HCT116 (cell line): ENCODE measurements at regions not wholly inside any gene's neighbourhood (a gene's known extent, or its start where the extent isn't known, plus 50 kb on each side); places are given as distances from the start of the nearest gene placed in this dataset.

Source experiments
- ATAC-seq: fragments of 200-7000 bp; cut with Tn5 transposase; 2 replicates; pipeline ENCODE4 v1.9.1; 2020; ENCODE audit warnings: mild to moderate bottlenecking, moderate library complexity
- BruUV-seq: library from RNA; stranded (reverse); fragments of 400-500 nt; replicated peaks from 2 replicates; lab custom pipeline; 2021; lab: Mats Ljungman, UMichigan
- CTCF ChIA-PET: fragments of 300-600 bp; sonication (Branson Sonifier 250); formaldehyde crosslinking; loops from one replicate; lab custom pipeline; 2021; ENCODE audit warnings: antibody characterized with exemption; lab: Charles Lee
- POLR2A ChIA-PET: fragments of 300-600, 350-600 bp; sonication (Branson Sonifier 250); formaldehyde crosslinking; loops from one replicate; lab custom pipeline; 2021; ENCODE audit warnings: antibody characterized with exemption; lab: Charles Lee
- RAD21 ChIA-PET, 2 experiments: fragments of 300-600 bp; sonication (Branson Sonifier 250); formaldehyde crosslinking; loops; one replicate each; lab custom pipeline; 2023; ENCODE audit warnings: low total read pairs in 2 of 2; ENCODE audit not compliant: uncharacterized antibody in 2 of 2, unreplicated experiment in 2 of 2, low non-redundant PET in 1 of 2; lab: Charles Lee
- DNase-seq: peaks from one replicate; pipeline ENCODE4 v3.0.0-alpha.2; 2010; ENCODE audit warnings: low read depth, low spot score
- H2AFZ ChIP-seq: fragments of 200-600 bp; shearing (Covaris generic), sonication (generic); 2 replicates; pipeline ENCODE4 v1.6.1; 2017; ENCODE audit warnings: low read depth, mixed run types, mixed read lengths, antibody characterized with exemption, low read length; ENCODE audit not compliant: poor library complexity, severe bottlenecking
- H3K27ac ChIP-seq: 2 replicates; pipeline ENCODE4 v1.5.1; 2012; ENCODE audit warnings: low read depth, low read length
- H3K27me3 ChIP-seq: fragments of 200-600 bp; sonication (generic); 2 replicates; pipeline ENCODE4 v1.6.1; 2016; ENCODE audit warnings: mixed run types, low read length, mixed read lengths; ENCODE audit not compliant: insufficient read depth
- H3K36me3 ChIP-seq, 2 experiments: fragments of 200-500 bp in 1 of 2; fragments of 200-600 bp in 1 of 2; sonication (Bioruptor generic) in 1 of 2; sonication (generic) in 1 of 2; 2 replicates each; pipeline versions ENCODE4 v1.5.1 to v1.6.1; 2014 to 2016; ENCODE audit warnings: low read length in 2 of 2, inconsistent platforms in 1 of 2, mixed read lengths in 1 of 2, mixed run types in 1 of 2; ENCODE audit not compliant: insufficient read depth in 2 of 2, control insufficient read depth in 1 of 2
- H3K4me1 ChIP-seq, 2 experiments: fragments of 200-600 bp in 1 of 2; sonication (generic) in 1 of 2; 2 replicates each; pipeline versions ENCODE4 v1.5.1 to v1.6.1; 2012 to 2017; ENCODE audit warnings: low read length in 2 of 2, inconsistent platforms in 1 of 2, mild to moderate bottlenecking in 1 of 2, mixed read lengths in 1 of 2, mixed run types in 1 of 2, moderate library complexity in 1 of 2; ENCODE audit not compliant: insufficient read depth in 2 of 2, control insufficient read depth in 1 of 2
- H3K4me2 ChIP-seq: fragments of 200-600 bp; sonication (generic); 2 replicates; pipeline ENCODE4 v1.6.1; 2017; ENCODE audit warnings: mixed run types, low read length, mixed read lengths
- H3K4me3 ChIP-seq, 2 experiments: fragments of 200-600 bp in 1 of 2; sonication (generic) in 1 of 2; replicated peaks in 1 of 2; 2 replicates each; pipeline ENCODE4 v1.5.1; 2011 to 2016; ENCODE audit warnings: low read length in 2 of 2, control low read depth in 1 of 2, low read depth in 1 of 2, mild to moderate bottlenecking in 1 of 2, mixed read lengths in 1 of 2, mixed run types in 1 of 2
- H3K79me2 ChIP-seq: fragments of 200-600 bp; sonication (generic); 2 replicates; pipeline ENCODE4 v1.6.1; 2017; ENCODE audit warnings: mild to moderate bottlenecking, mixed run types, low read length, moderate library complexity, mixed read lengths; ENCODE audit not compliant: insufficient read depth
- H3K9ac ChIP-seq: fragments of 200-600 bp; sonication (generic); 2 replicates; pipeline ENCODE4 v1.6.1; 2016; ENCODE audit warnings: low read length, mixed read lengths
- H3K9me2 ChIP-seq: fragments of 200-600 bp; sonication (generic), shearing (Covaris generic); 2 replicates; pipeline ENCODE4 v1.6.1; 2017; ENCODE audit warnings: mixed run types, mild to moderate bottlenecking, moderate library complexity; ENCODE audit not compliant: insufficient read depth
- H3K9me3 ChIP-seq, 2 experiments: fragments of 200-500 bp in 1 of 2; fragments of 200-600 bp in 1 of 2; sonication (Bioruptor generic) in 1 of 2; sonication (generic) in 1 of 2; 2 replicates each; pipeline ENCODE4 v1.6.1; 2014 to 2017; ENCODE audit warnings: low read length in 2 of 2, mixed read lengths in 2 of 2, inconsistent platforms in 1 of 2, low read depth in 1 of 2, mild to moderate bottlenecking in 1 of 2, mixed run types in 1 of 2, moderate library complexity in 1 of 2; ENCODE audit not compliant: control insufficient read depth in 1 of 2, insufficient read depth in 1 of 2
- H4K20me1 ChIP-seq: fragments of 200-600 bp; sonication (generic), shearing (Covaris generic); 2 replicates; pipeline ENCODE4 v1.6.1; 2017; ENCODE audit warnings: mixed run types, mild to moderate bottlenecking, moderate library complexity; ENCODE audit not compliant: insufficient read depth
- CBX3 ChIP-seq: IDR thresholded peaks from 2 replicates; pipeline ENCODE4 v1.6.1; 2012; ENCODE audit warnings: low read depth
- CEBPB ChIP-seq: IDR thresholded peaks from 2 replicates; pipeline ENCODE4 v1.6.1; 2012; ENCODE audit warnings: low read depth
- ELF1 ChIP-seq: IDR thresholded peaks from 2 replicates; pipeline ENCODE4 v1.6.1; 2012; ENCODE audit warnings: low read depth, borderline replicate concordance
- EZH2 ChIP-seq: fragments of 200-600 bp; sonication (generic); IDR thresholded peaks from 2 replicates; pipeline ENCODE4 v1.6.1; 2017; ENCODE audit warnings: antibody characterized with exemption, mixed run types
- EZH2phosphoT487 ChIP-seq: fragments of 200-600 bp; IDR thresholded peaks from 2 replicates; pipeline ENCODE4 v1.6.1; 2018; ENCODE audit warnings: antibody characterized with exemption, borderline replicate concordance
- FOSL1 ChIP-seq: IDR thresholded peaks from 2 replicates; pipeline ENCODE4 v1.6.1; 2012; ENCODE audit warnings: low read depth
- POLR2A ChIP-seq: IDR thresholded peaks from 2 replicates; pipeline ENCODE4 v1.7.0; 2011; ENCODE audit warnings: borderline replicate concordance; ENCODE audit not compliant: insufficient read depth, insufficient read length; ENCODE audit errors: extremely low read depth
- POLR2AphosphoS5 ChIP-seq: IDR thresholded peaks from 2 replicates; pipeline ENCODE4 v1.6.1; 2011; ENCODE audit warnings: mild to moderate bottlenecking, low read depth, low read length, moderate library complexity
- RAD21 ChIP-seq: IDR thresholded peaks from 2 replicates; pipeline ENCODE4 v1.6.1; 2012; ENCODE audit warnings: low read depth, mild to moderate bottlenecking
- SIN3A ChIP-seq: IDR thresholded peaks from 2 replicates; pipeline ENCODE4 v1.6.1; 2012; ENCODE audit warnings: low read depth
- ZNF274 ChIP-seq: fragments of 200-500 bp; sonication (Bioruptor generic); IDR thresholded peaks from 2 replicates; pipeline ENCODE4 v1.6.1; 2014; ENCODE audit warnings: mild to moderate bottlenecking, low read depth, low read length, inconsistent platforms
- intact Hi-C: fragments of 100-400 bp; cut with micrococcal nuclease; formaldehyde crosslinking; loops from 2 replicates; pipeline ENCODE4 v1.10.0; 2022
- TF ChIP-seq, protein P1 (sequence below), 3 experiments: fragments of 200-600 bp in 1 of 3; sonication (generic) in 1 of 3; IDR thresholded peaks in 2 of 3; conservative IDR thresholded peaks in 1 of 3; 2 replicates each; pipeline ENCODE4 v1.5.1; 2012 to 2017; ENCODE audit warnings: low read depth in 2 of 3, low read length in 2 of 3, antibody characterized with exemption in 1 of 3, borderline replicate concordance in 1 of 3, control low read depth in 1 of 3, mild to moderate bottlenecking in 1 of 3, mixed read lengths in 1 of 3, mixed run types in 1 of 3, moderate library complexity in 1 of 3; ENCODE audit not compliant: insufficient read depth in 1 of 3
- TF ChIP-seq, protein P2 (sequence below): IDR thresholded peaks from 2 replicates; pipeline ENCODE4 v1.6.1; 2012; ENCODE audit warnings: low read depth
- TF ChIP-seq, protein P3 (sequence below): IDR thresholded peaks from 2 replicates; pipeline ENCODE4 v1.6.1; 2012

DNA sequence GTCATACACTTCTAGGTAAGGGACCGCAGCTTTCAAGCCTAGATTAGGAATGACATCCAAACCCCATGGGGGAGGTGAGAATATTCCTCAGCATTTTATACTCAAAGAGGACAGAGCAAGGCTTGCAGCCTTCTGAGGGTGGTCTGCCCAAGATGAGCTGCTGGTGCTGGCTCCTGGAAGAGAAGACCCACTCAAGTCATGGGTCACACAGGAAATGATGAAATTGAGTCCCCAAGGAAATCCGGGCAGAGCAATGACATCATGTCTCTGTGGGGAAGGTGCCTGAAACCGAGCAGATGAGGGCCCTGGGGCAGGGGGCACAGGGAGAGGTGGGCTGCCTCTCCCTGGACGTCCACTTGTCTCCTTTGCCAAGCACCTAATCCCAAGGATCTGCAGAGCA is 468.7 kb downstream of the TSHZ3 start (continued):
- TF ChIP-seq, protein P1, sequence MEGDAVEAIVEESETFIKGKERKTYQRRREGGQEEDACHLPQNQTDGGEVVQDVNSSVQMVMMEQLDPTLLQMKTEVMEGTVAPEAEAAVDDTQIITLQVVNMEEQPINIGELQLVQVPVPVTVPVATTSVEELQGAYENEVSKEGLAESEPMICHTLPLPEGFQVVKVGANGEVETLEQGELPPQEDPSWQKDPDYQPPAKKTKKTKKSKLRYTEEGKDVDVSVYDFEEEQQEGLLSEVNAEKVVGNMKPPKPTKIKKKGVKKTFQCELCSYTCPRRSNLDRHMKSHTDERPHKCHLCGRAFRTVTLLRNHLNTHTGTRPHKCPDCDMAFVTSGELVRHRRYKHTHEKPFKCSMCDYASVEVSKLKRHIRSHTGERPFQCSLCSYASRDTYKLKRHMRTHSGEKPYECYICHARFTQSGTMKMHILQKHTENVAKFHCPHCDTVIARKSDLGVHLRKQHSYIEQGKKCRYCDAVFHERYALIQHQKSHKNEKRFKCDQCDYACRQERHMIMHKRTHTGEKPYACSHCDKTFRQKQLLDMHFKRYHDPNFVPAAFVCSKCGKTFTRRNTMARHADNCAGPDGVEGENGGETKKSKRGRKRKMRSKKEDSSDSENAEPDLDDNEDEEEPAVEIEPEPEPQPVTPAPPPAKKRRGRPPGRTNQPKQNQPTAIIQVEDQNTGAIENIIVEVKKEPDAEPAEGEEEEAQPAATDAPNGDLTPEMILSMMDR (IDR thresholded peaks at IDR 0.05 in 2 of 3, conservative IDR thresholded peaks at IDR 0.05 in 1 of 3; ENCODE audit: borderline replicate concordance in 1 of 3, insufficient read depth in 1 of 3, low read depth in 2 of 3, low read length in 2 of 3): no peak
- TF ChIP-seq ELF1 (no peak), SIN3A (no peak), ZNF274 (no peak), RAD21 (no peak)

DNA sequence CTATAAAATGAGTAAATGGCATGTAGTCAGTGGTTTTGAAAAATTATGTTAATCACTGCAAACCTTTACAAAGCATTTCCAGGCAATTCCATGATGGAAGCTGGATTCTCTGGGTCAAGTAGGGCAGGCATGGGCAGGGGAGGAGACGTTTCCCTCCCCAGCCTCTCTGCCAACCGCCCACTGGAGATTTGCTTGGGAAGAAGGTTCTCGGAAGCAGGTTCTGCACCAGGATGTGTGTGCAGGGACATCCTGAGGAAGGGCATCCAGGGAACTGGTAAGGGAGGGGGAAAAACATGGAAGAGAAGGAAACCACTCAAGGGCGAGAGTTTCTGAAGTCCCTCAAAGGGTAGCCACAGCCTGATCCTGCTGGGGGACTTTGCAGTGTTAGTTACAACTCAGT is 469.1 kb downstream of the TSHZ3 start:
- H3K36me3 ChIP-seq: no peaks in the 10 kb centered on the region
- no TSS peak for BruUV-seq
- POLR2A ChIA-PET: no interaction called here
- H3K4me1 ChIP-seq: no peaks in the 10 kb centered on the region
- H3K9me3 ChIP-seq: peaks cover 7 to 44% of the 10 kb centered on the region in 2 experiments; a peak in 2 of 4 replicates
- intact Hi-C loops: no loop called here
- TF ChIP-seq POLR2AphosphoS5: no peak
- no peak for TF ChIP-seq CBX3
- no peak for TF ChIP-seq SIN3A
- TF ChIP-seq CEBPB: no peak
- TF ChIP-seq POLR2A: no peak
- TF ChIP-seq EZH2: no peak
- TF ChIP-seq, protein P2, sequence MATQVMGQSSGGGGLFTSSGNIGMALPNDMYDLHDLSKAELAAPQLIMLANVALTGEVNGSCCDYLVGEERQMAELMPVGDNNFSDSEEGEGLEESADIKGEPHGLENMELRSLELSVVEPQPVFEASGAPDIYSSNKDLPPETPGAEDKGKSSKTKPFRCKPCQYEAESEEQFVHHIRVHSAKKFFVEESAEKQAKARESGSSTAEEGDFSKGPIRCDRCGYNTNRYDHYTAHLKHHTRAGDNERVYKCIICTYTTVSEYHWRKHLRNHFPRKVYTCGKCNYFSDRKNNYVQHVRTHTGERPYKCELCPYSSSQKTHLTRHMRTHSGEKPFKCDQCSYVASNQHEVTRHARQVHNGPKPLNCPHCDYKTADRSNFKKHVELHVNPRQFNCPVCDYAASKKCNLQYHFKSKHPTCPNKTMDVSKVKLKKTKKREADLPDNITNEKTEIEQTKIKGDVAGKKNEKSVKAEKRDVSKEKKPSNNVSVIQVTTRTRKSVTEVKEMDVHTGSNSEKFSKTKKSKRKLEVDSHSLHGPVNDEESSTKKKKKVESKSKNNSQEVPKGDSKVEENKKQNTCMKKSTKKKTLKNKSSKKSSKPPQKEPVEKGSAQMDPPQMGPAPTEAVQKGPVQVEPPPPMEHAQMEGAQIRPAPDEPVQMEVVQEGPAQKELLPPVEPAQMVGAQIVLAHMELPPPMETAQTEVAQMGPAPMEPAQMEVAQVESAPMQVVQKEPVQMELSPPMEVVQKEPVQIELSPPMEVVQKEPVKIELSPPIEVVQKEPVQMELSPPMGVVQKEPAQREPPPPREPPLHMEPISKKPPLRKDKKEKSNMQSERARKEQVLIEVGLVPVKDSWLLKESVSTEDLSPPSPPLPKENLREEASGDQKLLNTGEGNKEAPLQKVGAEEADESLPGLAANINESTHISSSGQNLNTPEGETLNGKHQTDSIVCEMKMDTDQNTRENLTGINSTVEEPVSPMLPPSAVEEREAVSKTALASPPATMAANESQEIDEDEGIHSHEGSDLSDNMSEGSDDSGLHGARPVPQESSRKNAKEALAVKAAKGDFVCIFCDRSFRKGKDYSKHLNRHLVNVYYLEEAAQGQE: no peak
- no peak for TF ChIP-seq ELF1
- no peak for TF ChIP-seq FOSL1
- TF ChIP-seq EZH2phosphoT487: no peak
- TF ChIP-seq, protein P3, sequence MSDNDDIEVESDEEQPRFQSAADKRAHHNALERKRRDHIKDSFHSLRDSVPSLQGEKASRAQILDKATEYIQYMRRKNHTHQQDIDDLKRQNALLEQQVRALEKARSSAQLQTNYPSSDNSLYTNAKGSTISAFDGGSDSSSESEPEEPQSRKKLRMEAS: no peak
- TF ChIP-seq, all 23 proteins: peak for 0
- Histone ChIP-seq H3K27ac (no peak overlapping the region), H3K27me3 (no peaks in the 10 kb centered on the region), H4K20me1 (no peaks in the 10 kb centered on the region), H3K9me2 (no peaks in the 10 kb centered on the region), H3K4me2 (no peak overlapping the region), H3K4me3 (no peak overlapping the region), H2AFZ (no peak overlapping the region), H3K79me2 (no peaks in the 10 kb centered on the region), H3K9ac (no peak overlapping the region)
- no peak for ATAC-seq
- CTCF ChIA-PET: no interaction called here
- DNase-seq: no peak
- RAD21 ChIA-PET: no interaction called here
